ENCODE measurements at regions not wholly inside any gene's neighbourhood (a gene's known extent, or its start where the extent isn't known, plus 50 kb on each side); places are given as distances from the start of the nearest gene placed in this dataset.

- H3K27ac ChIP-seq (ENCODE audit: low read depth, low read length) = no peak overlapping the region
- no peaks in the 10 kb centered on the region for H3K9me3 ChIP-seq (ENCODE audit: insufficient read depth, low read depth, low read length)
- Mint-ChIP-seq H3K36me3 (ENCODE audit: low read depth, unreplicated experiment) (no peaks in the 10 kb centered on the region), H3K9me3 (ENCODE audit: unreplicated experiment) (no peaks in the 10 kb centered on the region), H3K4me3 (ENCODE audit: unreplicated experiment) (no peak overlapping the region), H3K4me1 (ENCODE audit: low read depth, unreplicated experiment) (no peaks in the 10 kb centered on the region), H3K27ac (ENCODE audit: unreplicated experiment) (no peak overlapping the region), H3K27me3 (ENCODE audit: low read depth, unreplicated experiment) (no peaks in the 10 kb centered on the region)
- no peaks in the 10 kb centered on the region for H3K36me3 ChIP-seq (ENCODE audit: insufficient read depth, low read length)
- H3K4me3 ChIP-seq (ENCODE audit: insufficient read depth, low read depth, low read length) = no peak overlapping the region
- no peaks in the 10 kb centered on the region for H3K27me3 ChIP-seq (ENCODE audit: insufficient read depth, low read length)
- H3K79me2 ChIP-seq (ENCODE audit: insufficient read depth, low read length) = no peaks in the 10 kb centered on the region
- H3K4me2 ChIP-seq (ENCODE audit: low read length) = no peak overlapping the region
- no peaks in the 10 kb centered on the region for H4K20me1 ChIP-seq (ENCODE audit: insufficient read depth, low read length)
- no peaks in the 10 kb centered on the region for H3K4me1 ChIP-seq (ENCODE audit: insufficient read depth, low read length)
- DNase-seq (ENCODE audit: low read depth) (no peak), FAIRE-seq (no peak)
- no peak for TF ChIP-seq CTCF (IDR thresholded peaks at IDR 0.05; ENCODE audit: insufficient read depth, low read depth, low read length)
- H2AFZ ChIP-seq (ENCODE audit: low read depth, low read length) = no peak overlapping the region
- no peak overlapping the region for H3K9ac ChIP-seq (ENCODE audit: low read length)
These were observed 1013.2 kb downstream of the MRPL39 start for GRCh38 chr21:24594082-24594481.

GRCh38 chr21:24590261-24590660 lies 1017.0 kb downstream of the MRPL39 start:
- TF ChIP-seq CTCF (IDR thresholded peaks at IDR 0.05; ENCODE audit: insufficient read depth, low read depth, low read length) (no peak), EZH2 (IDR thresholded peaks at IDR 0.05; ENCODE audit: insufficient read depth, low read length) (no peak)
- no peaks in the 10 kb centered on the region for H4K20me1 ChIP-seq (ENCODE audit: insufficient read depth, low read length)
- Mint-ChIP-seq H3K27ac (ENCODE audit: unreplicated experiment) (no peak overlapping the region), H3K36me3 (ENCODE audit: low read depth, unreplicated experiment) (no peaks in the 10 kb centered on the region), H3K4me1 (ENCODE audit: low read depth, unreplicated experiment) (no peaks in the 10 kb centered on the region), H3K4me3 (ENCODE audit: unreplicated experiment) (no peak overlapping the region), H3K27me3 (ENCODE audit: low read depth, unreplicated experiment) (no peaks in the 10 kb centered on the region), H3K9me3 (ENCODE audit: unreplicated experiment) (no peaks in the 10 kb centered on the region)
- H2AFZ ChIP-seq (ENCODE audit: low read depth, low read length) = no peak overlapping the region
- H3K9me3 ChIP-seq (ENCODE audit: insufficient read depth, low read depth, low read length) = no peaks in the 10 kb centered on the region
- DNase-seq (ENCODE audit: low read depth) = no peak
- no peaks in the 10 kb centered on the region for H3K4me1 ChIP-seq (ENCODE audit: insufficient read depth, low read length)
- no peaks in the 10 kb centered on the region for H3K79me2 ChIP-seq (ENCODE audit: insufficient read depth, low read length)
- no peak overlapping the region for H3K27ac ChIP-seq (ENCODE audit: low read depth, low read length)
- H3K27me3 ChIP-seq (ENCODE audit: insufficient read depth, low read length) = no peaks in the 10 kb centered on the region
- H3K4me2 ChIP-seq (ENCODE audit: low read length) = no peak overlapping the region
- FAIRE-seq = no peak
- H3K9ac ChIP-seq (ENCODE audit: low read length) = no peak overlapping the region
- H3K36me3 ChIP-seq (ENCODE audit: insufficient read depth, low read length) = no peaks in the 10 kb centered on the region
- H3K4me3 ChIP-seq (ENCODE audit: insufficient read depth, low read depth, low read length) = no peak overlapping the region

GRCh38 chr21:24583473-24583872 lies 1023.8 kb downstream of the MRPL39 start:
- Mint-ChIP-seq H3K27ac (ENCODE audit: unreplicated experiment) (no peak overlapping the region), H3K9me3 (ENCODE audit: unreplicated experiment) (no peaks in the 10 kb centered on the region), H3K36me3 (ENCODE audit: low read depth, unreplicated experiment) (no peaks in the 10 kb centered on the region), H3K4me3 (ENCODE audit: unreplicated experiment) (no peak overlapping the region), H3K27me3 (ENCODE audit: low read depth, unreplicated experiment) (no peaks in the 10 kb centered on the region), H3K4me1 (ENCODE audit: low read depth, unreplicated experiment) (no peaks in the 10 kb centered on the region)
- H4K20me1 ChIP-seq (ENCODE audit: insufficient read depth, low read length) = no peaks in the 10 kb centered on the region
- H3K9ac ChIP-seq (ENCODE audit: low read length) = no peak overlapping the region
- no peaks in the 10 kb centered on the region for H3K27me3 ChIP-seq (ENCODE audit: insufficient read depth, low read length)
- H3K4me3 ChIP-seq (ENCODE audit: insufficient read depth, low read depth, low read length) = no peak overlapping the region
- DNase-seq (ENCODE audit: low read depth) (no peak), FAIRE-seq (no peak)
- H2AFZ ChIP-seq (ENCODE audit: low read depth, low read length) = no peak overlapping the region
- no peaks in the 10 kb centered on the region for H3K4me1 ChIP-seq (ENCODE audit: insufficient read depth, low read length)
- H3K79me2 ChIP-seq (ENCODE audit: insufficient read depth, low read length) = no peaks in the 10 kb centered on the region
- no peak for TF ChIP-seq EZH2 (IDR thresholded peaks at IDR 0.05; ENCODE audit: insufficient read depth, low read length)
- TF ChIP-seq CTCF (IDR thresholded peaks at IDR 0.05; ENCODE audit: insufficient read depth, low read depth, low read length) = no peak
- no peak overlapping the region for H3K4me2 ChIP-seq (ENCODE audit: low read length)
- H3K27ac ChIP-seq (ENCODE audit: low read depth, low read length) = no peak overlapping the region
- no peaks in the 10 kb centered on the region for H3K9me3 ChIP-seq (ENCODE audit: insufficient read depth, low read depth, low read length)
- H3K36me3 ChIP-seq (ENCODE audit: insufficient read depth, low read length) = no peaks in the 10 kb centered on the region

Data from astrocyte (in vitro differentiated cells and primary cell).